ENCODE measurements at regions not wholly inside any gene's neighbourhood (a gene's known extent, or its start where the extent isn't known, plus 50 kb on each side); places are given as distances from the start of the nearest gene placed in this dataset.

DNA sequence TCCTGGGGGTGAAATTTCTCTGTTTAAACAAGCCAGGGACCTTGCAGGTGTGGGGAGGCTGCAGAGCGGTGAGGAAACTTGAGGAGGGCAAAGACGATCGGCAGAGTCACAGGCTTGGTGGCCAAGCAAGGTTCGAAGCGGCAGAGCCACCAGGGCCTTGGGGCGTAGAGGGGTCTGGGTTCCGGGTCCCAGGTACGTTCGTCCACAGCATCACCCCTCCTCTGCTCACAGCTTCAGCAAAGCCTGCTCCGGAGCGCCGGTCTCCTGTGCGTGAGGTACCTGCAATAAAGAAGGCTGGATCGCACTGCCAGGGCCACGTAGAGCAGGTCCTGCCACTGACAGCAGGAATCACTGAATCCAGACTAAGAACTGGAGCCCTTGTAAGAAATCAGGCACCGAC, 66.8 kb upstream of the PCSK6 start:
- TF ChIP-seq, protein P1, sequence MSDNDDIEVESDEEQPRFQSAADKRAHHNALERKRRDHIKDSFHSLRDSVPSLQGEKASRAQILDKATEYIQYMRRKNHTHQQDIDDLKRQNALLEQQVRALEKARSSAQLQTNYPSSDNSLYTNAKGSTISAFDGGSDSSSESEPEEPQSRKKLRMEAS (IDR thresholded peaks at IDR 0.05; ENCODE audit: low read depth, low read length), result no peak
- TF ChIP-seq POLR2A (IDR thresholded peaks at IDR 0.05; ENCODE audit: extremely low read depth, insufficient read length) (no peak), CTCF (IDR thresholded peaks at IDR 0.05; ENCODE audit: low read depth, low read length) (no peak), MYC (IDR thresholded peaks at IDR 0.05; ENCODE audit: low read depth, low read length) (no peak)
- H3K4me3 ChIP-seq (ENCODE audit: low read depth, low read length), result no peak overlapping the region
- no peak for DNase-seq (ENCODE audit: low read depth)

DNA sequence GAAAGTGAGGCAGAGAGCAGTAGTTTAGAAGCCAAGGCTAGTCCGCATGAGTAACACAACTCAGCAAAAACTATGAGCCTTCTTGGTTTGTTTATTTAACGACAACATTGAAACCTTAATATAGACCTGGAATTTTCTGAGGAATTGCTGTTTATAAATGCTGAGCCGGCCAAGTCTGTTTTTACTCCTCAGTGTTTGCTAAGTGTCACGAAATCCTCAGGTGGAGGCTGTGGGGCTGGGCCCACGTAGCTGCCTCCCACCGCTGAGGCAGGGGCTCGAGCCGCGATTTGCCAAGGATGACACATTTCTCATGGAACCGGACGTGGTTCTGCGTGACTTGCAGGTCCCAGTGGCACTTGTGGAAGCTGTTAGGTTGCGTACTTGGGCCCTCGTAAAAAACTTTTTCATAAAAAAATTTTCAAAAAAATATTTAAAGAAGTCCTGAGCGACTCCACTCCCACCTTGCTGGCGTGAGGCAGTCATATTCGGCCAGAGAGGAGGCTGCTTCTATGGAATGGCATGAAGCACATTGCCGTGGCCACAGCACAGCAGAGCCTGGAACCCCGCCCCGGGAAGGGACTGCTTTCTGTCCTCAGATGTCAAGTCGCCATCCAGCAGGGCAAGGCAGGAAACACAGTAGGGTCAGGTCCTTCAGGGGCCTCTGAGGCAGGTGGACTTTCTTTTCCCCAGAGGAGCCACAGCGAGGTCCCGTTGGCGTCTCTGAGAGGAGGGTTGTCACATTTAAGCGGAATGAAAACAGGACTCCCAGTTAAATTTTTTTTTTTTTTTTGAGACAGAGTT, 64.8 kb upstream of the PCSK6 start:
- H3K4me3 ChIP-seq (ENCODE audit: low read depth, low read length), result no peak overlapping the region
- TF ChIP-seq, protein P1 (IDR thresholded peaks at IDR 0.05; ENCODE audit: low read depth, low read length), result no peak
- TF ChIP-seq POLR2A (IDR thresholded peaks at IDR 0.05; ENCODE audit: extremely low read depth, insufficient read length), result no peak
- TF ChIP-seq CTCF (IDR thresholded peaks at IDR 0.05; ENCODE audit: low read depth, low read length), result no peak
- no peak for TF ChIP-seq MYC (IDR thresholded peaks at IDR 0.05; ENCODE audit: low read depth, low read length)
- no peak for DNase-seq (ENCODE audit: low read depth)

DNA sequence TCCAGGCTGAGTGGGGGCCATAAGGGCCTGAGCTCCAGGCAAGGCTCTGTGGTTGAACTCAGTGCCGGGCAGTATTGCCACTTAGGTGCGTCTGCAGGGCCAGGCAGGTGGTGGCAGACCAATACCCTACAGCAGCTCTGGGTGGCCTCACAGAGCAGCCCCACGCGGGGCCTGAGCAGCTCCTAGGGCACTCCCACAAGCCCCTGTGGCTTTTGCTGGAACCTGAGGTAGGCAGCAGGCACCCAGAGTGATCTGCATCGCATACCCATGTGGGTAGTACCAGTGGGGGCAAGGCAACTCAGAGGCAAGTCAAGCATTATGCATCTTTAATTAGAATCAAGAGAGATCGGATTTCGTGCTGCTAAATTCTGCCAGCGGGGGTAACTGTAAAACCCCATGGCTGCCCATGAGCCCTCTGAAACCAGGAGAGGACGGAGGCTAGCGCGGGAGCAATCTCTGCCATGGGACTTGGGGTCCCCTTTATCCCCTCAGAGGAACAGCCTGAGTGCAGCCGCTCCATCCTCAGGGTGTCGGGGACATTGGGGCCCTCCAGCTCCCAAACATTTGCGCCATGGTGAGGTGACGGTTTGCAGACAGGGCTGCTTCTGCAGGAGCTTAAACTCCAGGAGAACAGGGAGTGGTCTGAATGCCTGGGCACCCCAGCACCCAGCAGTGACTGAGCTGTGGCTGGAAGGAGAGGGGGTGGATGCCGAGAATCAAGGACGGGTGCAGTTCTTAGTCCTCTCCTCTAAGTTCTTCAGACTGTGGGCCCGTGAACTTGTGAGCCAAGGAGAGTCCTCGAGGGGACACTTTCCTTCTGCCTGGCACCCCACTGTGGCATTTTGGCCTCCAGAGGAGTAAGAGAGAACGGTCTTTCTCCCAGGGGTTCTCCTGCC, 62.4 kb upstream of the PCSK6 start:
- DNase-seq (ENCODE audit: low read depth), result no peak
- TF ChIP-seq MYC (IDR thresholded peaks at IDR 0.05; ENCODE audit: low read depth, low read length) (no peak), CTCF (IDR thresholded peaks at IDR 0.05; ENCODE audit: low read depth, low read length) (no peak), POLR2A (IDR thresholded peaks at IDR 0.05; ENCODE audit: extremely low read depth, insufficient read length) (no peak)
- TF ChIP-seq, protein P1 (IDR thresholded peaks at IDR 0.05; ENCODE audit: low read depth, low read length), result no peak
- no peak overlapping the region for H3K4me3 ChIP-seq (ENCODE audit: low read depth, low read length)

- TF ChIP-seq, protein P1 (IDR thresholded peaks at IDR 0.05; ENCODE audit: low read depth, low read length), result no peak
- no peak for TF ChIP-seq CTCF (IDR thresholded peaks at IDR 0.05; ENCODE audit: low read depth, low read length)
- no peak for TF ChIP-seq POLR2A (IDR thresholded peaks at IDR 0.05; ENCODE audit: extremely low read depth, insufficient read length)
- TF ChIP-seq MYC (IDR thresholded peaks at IDR 0.05; ENCODE audit: low read depth, low read length), result no peak
- no peak overlapping the region for H3K4me3 ChIP-seq (ENCODE audit: low read depth, low read length)
- DNase-seq (ENCODE audit: low read depth), result no peak
These were observed 60.6 kb upstream of the PCSK6 start for GRCh38 chr15:101550124-101550523.

DNA sequence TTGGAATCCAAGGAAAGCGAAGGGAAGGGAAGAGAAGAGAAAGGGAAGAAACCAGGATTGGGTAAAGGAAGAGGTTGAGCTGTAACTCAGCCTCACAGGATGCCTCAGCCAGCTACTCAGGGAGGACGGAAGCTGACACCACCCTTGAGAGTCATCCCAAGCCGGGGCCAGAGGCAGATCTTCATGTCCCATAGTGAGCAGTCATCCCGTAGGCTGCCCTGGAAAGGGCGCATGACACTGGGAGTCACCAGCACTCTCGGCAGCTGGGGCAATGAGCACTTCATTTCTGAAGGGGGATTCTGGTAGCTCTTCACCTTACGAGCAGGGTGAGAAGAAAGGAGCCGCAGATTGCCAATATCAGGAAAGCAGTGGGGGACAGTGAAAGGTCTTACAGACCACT, 60.1 kb upstream of the PCSK6 start:
- no peak overlapping the region for H3K4me3 ChIP-seq (ENCODE audit: low read depth, low read length)
- DNase-seq (ENCODE audit: low read depth), result no peak
- TF ChIP-seq MYC (IDR thresholded peaks at IDR 0.05; ENCODE audit: low read depth, low read length) (no peak), CTCF (IDR thresholded peaks at IDR 0.05; ENCODE audit: low read depth, low read length) (no peak), POLR2A (IDR thresholded peaks at IDR 0.05; ENCODE audit: extremely low read depth, insufficient read length) (no peak)
- TF ChIP-seq, protein P1 (IDR thresholded peaks at IDR 0.05; ENCODE audit: low read depth, low read length), result no peak
